ENCODE measurements at regions not wholly inside any gene's neighbourhood (a gene's known extent, or its start where the extent isn't known, plus 50 kb on each side); places are given as distances from the start of the nearest gene placed in this dataset.

- TF ChIP-seq CTCF (IDR thresholded peaks at IDR 0.05) = no peak
- no peak for TF ChIP-seq POLR2A (IDR thresholded peaks at IDR 0.05)
Observed at GRCh38 chr10:21368022-21368582, 157.4 kb downstream of the SKIDA1 start.

Measured in stomach (tissue), 4 donors.